ENCODE measurements at regions not wholly inside any gene's neighbourhood (a gene's known extent, or its start where the extent isn't known, plus 50 kb on each side); places are given as distances from the start of the nearest gene placed in this dataset.

DNA sequence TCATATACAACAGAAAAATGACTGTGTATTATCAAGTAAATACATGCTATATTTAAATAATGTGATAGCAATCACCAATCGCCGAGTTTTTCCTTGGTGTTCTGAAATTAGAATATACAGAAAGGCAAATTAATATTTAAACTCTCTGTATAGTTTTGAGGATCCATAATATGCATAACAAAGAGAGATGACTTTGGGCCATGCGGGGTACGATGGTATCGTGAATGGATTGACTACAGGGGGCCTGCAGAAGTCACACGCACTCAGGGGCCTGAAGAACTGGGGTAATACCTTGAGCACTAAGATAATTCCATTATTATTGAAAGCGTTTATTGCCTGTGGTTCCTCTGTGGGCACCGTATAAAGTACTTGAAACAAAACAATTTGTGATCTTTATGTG lies 314.0 kb downstream of the TEX29 start:
- DNase-seq = no peak
- in situ Hi-C loops (cut with HindIII; ENCODE audit: low pct_ligation_motif_present, low pct_unique_long_range_greater_than_20kb, low sequenced_read_pairs) = no loop called here

- no peak for DNase-seq
- in situ Hi-C loops (cut with HindIII; ENCODE audit: low pct_ligation_motif_present, low pct_unique_long_range_greater_than_20kb, low sequenced_read_pairs) = no loop called here
Observed at GRCh38 chr13:111636271-111636670, 315.8 kb downstream of the TEX29 start.

DNA sequence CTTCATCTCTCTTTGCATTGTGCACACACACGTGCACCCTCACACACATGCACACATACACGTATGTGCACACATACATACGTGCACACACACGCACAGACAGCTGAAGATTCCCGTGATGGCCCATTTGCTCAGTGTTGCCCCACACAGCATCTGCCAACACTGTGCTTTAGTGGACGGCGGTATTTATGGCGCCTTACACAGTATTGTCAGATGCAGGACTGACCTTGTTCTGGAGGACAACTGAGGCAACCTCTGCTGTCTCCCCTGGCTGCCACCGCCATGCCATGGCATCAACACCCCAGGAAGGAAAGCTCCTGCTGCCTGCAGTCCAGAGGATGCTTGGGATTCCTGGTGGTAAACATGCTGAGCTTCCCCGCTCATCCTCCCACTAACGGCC lies 316.4 kb downstream of the TEX29 start:
- no peak for DNase-seq
- in situ Hi-C loops (cut with HindIII; ENCODE audit: low pct_ligation_motif_present, low pct_unique_long_range_greater_than_20kb, low sequenced_read_pairs) = no loop called here

- in situ Hi-C loops (cut with HindIII; ENCODE audit: low pct_ligation_motif_present, low pct_unique_long_range_greater_than_20kb, low sequenced_read_pairs) = no loop called here
- DNase-seq = no peak
Observed at GRCh38 chr13:111637365-111637764, 316.9 kb downstream of the TEX29 start.

- in situ Hi-C loops (cut with HindIII; ENCODE audit: low pct_ligation_motif_present, low pct_unique_long_range_greater_than_20kb, low sequenced_read_pairs) = no loop called here
Observed at GRCh38 chr13:111638233-111638632, 317.8 kb downstream of the TEX29 start.

DNA sequence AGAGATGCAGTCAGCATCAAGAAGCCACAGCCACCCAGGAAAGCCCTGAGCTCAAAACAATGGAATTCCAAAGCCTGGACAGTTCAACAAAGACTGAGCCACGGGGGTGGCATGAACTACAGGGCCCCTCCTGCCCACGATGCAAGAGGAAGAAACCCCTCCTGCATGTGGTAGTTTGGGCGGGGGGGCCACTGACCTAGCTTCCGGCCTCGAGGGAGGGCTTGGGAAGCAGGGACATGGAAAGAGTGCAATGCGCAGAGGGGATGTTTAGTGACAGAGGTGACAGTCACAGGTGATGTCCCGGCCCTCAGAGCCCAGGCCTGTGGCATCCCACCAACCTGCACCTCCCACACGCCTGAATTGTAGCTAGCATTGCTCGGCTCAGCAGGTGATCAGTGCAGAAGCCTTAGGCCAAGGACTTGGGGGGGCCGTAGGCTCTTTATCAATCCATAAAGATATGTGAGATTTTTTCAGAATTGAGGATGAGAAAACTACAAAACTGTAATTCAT lies 318.8 kb downstream of the TEX29 start:
- no peak for DNase-seq
- in situ Hi-C loops (cut with HindIII; ENCODE audit: low pct_ligation_motif_present, low pct_unique_long_range_greater_than_20kb, low sequenced_read_pairs) = no loop called here

More at GRCh38 chr13:111638233-111638632, 317.8 kb downstream of the TEX29 start:
- DNase-seq = no peak

DNA sequence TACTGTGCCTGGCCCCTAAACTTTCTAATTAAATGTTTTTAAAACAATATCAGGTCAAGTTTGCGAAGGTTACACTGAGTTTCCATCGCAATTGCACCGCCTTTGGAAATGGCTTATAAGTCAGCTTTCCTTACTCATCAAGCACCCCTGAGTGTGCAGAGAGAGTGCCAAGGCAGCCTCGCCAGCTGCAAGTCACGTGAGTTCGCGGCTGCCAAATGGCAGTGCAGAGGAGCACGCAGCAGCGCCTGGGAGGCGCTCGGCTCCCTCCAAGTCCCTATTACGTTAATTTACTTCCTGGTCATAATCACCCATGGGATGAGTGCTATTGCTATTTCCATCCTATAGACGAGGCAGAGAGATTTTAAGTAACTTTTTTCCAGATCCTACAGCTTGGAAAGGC lies 319.6 kb downstream of the TEX29 start:
- in situ Hi-C loops (cut with HindIII; ENCODE audit: low pct_ligation_motif_present, low pct_unique_long_range_greater_than_20kb, low sequenced_read_pairs) = no loop called here
- DNase-seq = no peak

DNA sequence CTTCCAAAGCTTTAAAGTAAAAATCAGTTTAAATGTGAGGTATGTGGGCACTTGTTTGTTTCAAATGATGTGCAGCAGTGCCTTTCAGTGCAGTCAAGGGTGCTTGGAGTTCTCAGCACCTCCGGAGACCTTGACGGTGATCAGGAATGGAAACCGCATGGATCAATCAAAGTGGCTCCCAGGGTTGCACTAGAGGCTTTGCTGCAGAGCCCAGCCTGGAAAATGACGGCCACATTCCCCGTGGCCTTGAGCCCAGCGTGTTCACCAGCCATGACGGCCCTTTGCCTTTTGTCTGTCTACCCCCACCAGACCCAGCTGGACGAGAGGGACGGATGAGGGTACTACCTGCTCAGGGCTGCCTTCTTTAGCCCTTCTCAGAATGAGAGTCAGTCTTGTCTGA lies 320.0 kb downstream of the TEX29 start:
- in situ Hi-C loops (cut with HindIII; ENCODE audit: low pct_ligation_motif_present, low pct_unique_long_range_greater_than_20kb, low sequenced_read_pairs) = no loop called here
- DNase-seq = no peak

- DNase-seq = no peak
- in situ Hi-C loops (cut with HindIII; ENCODE audit: low pct_ligation_motif_present, low pct_unique_long_range_greater_than_20kb, low sequenced_read_pairs) = no loop called here
Observed at GRCh38 chr13:111642156-111642767, 321.8 kb downstream of the TEX29 start.

- no peak for DNase-seq
- in situ Hi-C loops (cut with HindIII; ENCODE audit: low pct_ligation_motif_present, low pct_unique_long_range_greater_than_20kb, low sequenced_read_pairs) = no loop called here
Observed at GRCh38 chr13:111644750-111645149, 324.3 kb downstream of the TEX29 start.

DNA sequence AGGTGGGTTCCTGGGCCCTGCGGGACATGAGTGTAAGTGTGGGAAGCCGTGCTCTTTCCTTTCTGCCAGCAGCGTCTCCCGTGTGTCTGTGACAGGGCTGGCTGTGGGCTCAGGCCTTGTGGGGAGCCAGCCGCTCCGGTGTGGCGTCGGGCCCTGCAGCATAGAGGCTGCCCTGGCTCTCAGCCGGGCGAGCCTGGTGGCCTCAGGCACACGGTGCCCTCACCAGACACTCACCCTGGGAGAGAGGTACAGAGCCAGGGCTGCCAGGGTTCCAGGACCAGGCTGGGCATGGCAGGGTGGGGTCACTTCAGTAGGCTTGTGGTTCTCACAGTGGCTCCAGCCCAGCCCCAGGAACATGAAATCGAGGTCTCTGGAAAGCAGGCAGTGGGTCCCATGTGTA lies 324.8 kb downstream of the TEX29 start:
- DNase-seq = no peak
- in situ Hi-C loops (cut with HindIII; ENCODE audit: low pct_ligation_motif_present, low pct_unique_long_range_greater_than_20kb, low sequenced_read_pairs) = no loop called here

DNA sequence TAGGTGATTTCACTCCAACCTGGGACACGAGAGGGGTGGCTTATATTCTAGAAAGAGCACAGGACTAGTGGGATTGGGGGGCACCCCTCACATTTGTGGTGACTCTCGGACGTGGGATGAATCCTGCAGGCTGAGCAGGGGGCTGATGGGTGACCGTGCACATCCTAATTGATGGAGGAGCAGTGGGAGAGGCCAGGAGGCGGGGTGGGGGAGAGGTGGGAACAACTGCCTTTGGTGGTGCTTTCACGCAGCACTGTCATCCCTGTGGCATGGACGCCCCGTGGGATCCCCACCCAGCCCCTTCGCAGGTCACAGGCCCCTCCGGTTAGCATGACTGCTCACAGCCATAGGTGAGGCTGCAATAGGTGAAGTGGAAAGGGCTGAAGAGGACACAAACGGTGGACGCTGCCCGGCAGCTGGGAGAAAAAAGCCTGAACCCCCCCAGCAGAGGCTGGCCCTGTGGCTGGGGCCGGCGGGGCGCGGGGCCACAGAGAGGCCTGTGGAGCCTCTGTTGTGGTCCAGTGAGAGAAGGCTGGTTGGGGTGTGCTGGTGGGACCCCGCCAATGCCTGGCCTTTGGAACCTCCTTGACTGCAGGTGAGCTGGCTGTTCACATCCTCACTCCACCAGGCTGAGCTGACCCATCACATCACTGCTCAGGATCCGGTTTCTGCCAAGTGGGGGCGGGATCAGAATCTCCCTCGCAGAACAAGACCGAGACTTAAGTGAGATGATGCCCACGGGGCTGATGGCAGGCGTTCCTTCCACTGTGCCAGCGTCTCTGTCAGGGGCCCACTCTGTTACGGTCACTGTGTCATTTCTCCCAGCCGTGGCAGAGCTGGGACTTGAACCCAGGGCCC lies 325.4 kb downstream of the TEX29 start:
- in situ Hi-C loops (cut with HindIII; ENCODE audit: low pct_ligation_motif_present, low pct_unique_long_range_greater_than_20kb, low sequenced_read_pairs) = no loop called here
- DNase-seq = no peak

DNA sequence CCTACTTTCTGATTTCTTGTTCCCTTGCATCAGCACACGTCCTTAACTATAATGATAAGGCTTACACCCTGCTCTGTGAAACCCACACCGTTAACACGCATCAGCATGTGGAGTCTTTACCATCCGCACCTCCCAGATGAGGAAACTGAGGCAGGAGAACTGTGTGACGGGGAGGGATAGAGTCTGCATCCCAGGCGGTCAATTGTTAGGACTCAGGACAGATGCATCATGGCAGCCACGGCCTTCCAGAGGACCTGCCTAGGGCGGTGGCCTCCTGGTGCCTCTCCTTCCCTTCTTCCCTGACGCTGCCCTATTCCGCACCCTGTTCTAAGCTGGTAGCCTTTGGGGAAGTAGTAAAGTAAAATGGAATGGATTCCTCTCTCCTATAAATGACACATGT lies 326.0 kb downstream of the TEX29 start:
- DNase-seq = no peak
- in situ Hi-C loops (cut with HindIII; ENCODE audit: low pct_ligation_motif_present, low pct_unique_long_range_greater_than_20kb, low sequenced_read_pairs) = no loop called here

GRCh38 chr13:111648885-111649284 lies 328.4 kb downstream of the TEX29 start:
- in situ Hi-C loops (cut with HindIII; ENCODE audit: low pct_ligation_motif_present, low pct_unique_long_range_greater_than_20kb, low sequenced_read_pairs) = no loop called here

GRCh38 chr13:111650626-111651025 lies 330.2 kb downstream of the TEX29 start:
- in situ Hi-C loops (cut with HindIII; ENCODE audit: low pct_ligation_motif_present, low pct_unique_long_range_greater_than_20kb, low sequenced_read_pairs) = no loop called here
- no peak for DNase-seq

More at GRCh38 chr13:111648885-111649284, 328.4 kb downstream of the TEX29 start:
- DNase-seq = no peak

DNA sequence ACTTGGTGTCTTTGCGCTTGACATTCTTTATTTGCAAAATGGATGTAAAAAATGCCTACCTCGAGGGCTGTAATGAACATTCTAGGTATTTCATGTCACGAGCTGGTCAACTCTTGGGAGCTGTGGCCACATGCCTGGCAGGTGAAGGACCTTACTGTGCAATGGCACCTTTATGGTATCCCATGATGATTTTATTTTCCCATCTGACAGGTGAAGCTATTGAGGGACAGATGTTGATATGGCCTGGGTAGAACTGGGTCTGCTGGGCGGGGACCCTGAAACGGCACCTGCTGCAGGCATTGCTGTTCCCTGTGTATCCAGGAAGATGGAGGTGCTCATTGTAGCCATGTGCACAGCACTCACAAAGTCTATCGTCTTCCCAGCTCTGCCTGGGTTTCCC lies 332.2 kb downstream of the TEX29 start:
- in situ Hi-C loops (cut with HindIII; ENCODE audit: low pct_ligation_motif_present, low pct_unique_long_range_greater_than_20kb, low sequenced_read_pairs) = no loop called here
- DNase-seq = no peak

DNA sequence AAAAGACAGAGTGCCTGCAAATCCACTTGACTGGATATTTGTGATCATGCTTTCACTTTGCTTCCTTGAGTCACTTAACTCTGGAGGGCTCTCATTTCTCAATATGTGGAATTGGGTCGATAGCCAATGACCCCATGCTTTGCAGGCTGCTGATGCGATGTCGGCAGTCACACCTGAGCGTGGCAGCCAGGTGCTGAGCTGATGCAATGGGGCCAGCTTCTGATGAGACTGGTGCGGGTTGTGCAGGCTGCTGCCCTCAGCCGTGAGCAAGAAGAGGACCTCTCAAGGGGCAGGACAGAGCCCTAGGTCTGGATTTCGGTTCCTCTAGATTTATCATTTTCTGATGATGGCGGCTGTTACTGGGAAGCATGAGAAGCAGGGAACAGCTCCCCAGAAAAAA lies 334.1 kb downstream of the TEX29 start:
- in situ Hi-C loops (cut with HindIII; ENCODE audit: low pct_ligation_motif_present, low pct_unique_long_range_greater_than_20kb, low sequenced_read_pairs) = no loop called here
- no peak for DNase-seq

DNA sequence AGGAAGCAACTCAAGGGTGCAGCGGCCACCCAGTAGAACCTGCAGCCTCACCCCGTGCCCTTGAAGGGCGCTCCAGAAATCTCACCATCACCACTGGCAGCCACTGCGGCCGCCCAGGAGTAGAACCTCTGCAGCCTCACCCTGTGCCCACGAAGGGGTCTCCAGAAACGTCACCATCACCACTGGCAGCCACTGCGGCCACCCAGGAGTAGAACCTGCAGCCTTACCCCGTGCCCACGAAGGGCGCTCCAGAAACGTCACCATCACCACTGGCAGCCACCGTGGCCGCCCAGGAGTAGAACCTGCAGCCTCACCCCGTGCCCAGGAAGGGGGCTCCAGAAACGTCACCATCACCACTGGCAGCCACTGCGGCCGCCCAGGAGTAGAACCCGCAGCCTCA lies 336.0 kb downstream of the TEX29 start:
- in situ Hi-C loops (cut with HindIII; ENCODE audit: low pct_ligation_motif_present, low pct_unique_long_range_greater_than_20kb, low sequenced_read_pairs) = no loop called here
- DNase-seq = no peak

- no peak for DNase-seq
- in situ Hi-C loops (cut with HindIII; ENCODE audit: low pct_ligation_motif_present, low pct_unique_long_range_greater_than_20kb, low sequenced_read_pairs) = no loop called here
Observed at GRCh38 chr13:111657013-111657412, 336.6 kb downstream of the TEX29 start.

All from ACHN (cell line).